ENCODE measurements at regions not wholly inside any gene's neighbourhood (a gene's known extent, or its start where the extent isn't known, plus 50 kb on each side); places are given as distances from the start of the nearest gene placed in this dataset.

DNA sequence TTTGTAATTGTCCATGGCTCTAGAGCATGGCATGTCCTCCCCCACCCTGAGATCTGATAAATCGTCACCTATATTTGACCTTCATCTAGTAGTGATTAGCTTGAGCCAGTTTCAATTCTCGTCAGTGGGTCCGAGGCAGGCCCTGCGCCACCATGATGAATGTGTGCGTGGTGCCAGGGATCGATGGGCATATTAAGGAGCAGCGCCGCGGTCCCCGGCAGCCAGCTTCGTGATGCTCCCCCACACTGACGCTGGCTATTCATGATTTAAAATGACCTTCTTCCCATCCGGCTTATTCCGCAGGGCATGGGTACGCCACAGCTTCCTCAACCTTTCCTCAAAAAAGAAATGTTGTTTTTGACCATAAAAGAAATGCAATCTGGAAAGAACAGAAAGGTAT, 68.0 kb downstream of the SLC25A47 start:
- ChIA-PET CTCF (interaction anchor here (0.9 to 18.7 kb wide), 6 partner anchors 9 to 266 kb away, joined by 3 to 497 read pairs (median 124); no protein-coding TSS in a partner anchor), POLR2A (no interaction called here)
- no peak for DNase-seq (ENCODE audit: low read depth, low spot score)
- H3K4me3 ChIP-seq (ENCODE audit: low read depth, low read length): no peak overlapping the region
- TF ChIP-seq, protein P1, sequence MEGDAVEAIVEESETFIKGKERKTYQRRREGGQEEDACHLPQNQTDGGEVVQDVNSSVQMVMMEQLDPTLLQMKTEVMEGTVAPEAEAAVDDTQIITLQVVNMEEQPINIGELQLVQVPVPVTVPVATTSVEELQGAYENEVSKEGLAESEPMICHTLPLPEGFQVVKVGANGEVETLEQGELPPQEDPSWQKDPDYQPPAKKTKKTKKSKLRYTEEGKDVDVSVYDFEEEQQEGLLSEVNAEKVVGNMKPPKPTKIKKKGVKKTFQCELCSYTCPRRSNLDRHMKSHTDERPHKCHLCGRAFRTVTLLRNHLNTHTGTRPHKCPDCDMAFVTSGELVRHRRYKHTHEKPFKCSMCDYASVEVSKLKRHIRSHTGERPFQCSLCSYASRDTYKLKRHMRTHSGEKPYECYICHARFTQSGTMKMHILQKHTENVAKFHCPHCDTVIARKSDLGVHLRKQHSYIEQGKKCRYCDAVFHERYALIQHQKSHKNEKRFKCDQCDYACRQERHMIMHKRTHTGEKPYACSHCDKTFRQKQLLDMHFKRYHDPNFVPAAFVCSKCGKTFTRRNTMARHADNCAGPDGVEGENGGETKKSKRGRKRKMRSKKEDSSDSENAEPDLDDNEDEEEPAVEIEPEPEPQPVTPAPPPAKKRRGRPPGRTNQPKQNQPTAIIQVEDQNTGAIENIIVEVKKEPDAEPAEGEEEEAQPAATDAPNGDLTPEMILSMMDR (IDR thresholded peaks at IDR 0.05; ENCODE audit: insufficient read depth, low read length, missing control alignments): no peak

DNA sequence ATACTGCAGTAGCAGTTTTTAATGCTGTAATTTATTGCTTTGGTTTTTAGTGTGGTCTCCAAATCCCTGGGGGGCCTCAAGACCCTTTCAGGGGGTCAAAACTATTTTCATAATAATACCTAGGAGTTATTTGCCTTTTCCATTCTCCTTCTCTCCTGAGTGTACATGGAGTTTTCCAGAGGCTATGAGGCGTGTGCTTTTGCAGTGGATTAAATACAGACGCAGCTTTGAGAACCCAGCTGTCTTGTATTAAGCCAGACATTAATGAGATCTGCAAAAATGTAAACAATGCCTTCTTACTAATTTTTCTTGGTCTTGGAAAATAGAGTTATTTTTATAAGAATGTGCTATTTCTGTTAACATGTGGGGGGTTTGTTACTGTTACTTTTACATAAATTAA, 68.6 kb downstream of the SLC25A47 start:
- CTCF ChIA-PET: interaction anchor here (0.9 to 18.7 kb wide), 6 partner anchors 8 to 266 kb away, joined by 3 to 497 read pairs (median 124); no protein-coding TSS in a partner anchor
- DNase-seq (ENCODE audit: low read depth, low spot score): peak; percentile 38

GRCh38 chr14:100392356-100392755, 69.2 kb downstream of the SLC25A47 start:
- DNase-seq (ENCODE audit: low read depth, low spot score): no peak
- POLR2A ChIA-PET: no interaction called here
- CTCF ChIA-PET: interaction anchor here (0.5 to 18.7 kb wide), 5 partner anchors 11 to 265 kb away, joined by 3 to 497 read pairs (median 130); no protein-coding TSS in a partner anchor
- TF ChIP-seq, protein P1 (IDR thresholded peaks at IDR 0.05; ENCODE audit: insufficient read depth, low read length, missing control alignments): no peak
- H3K4me3 ChIP-seq (ENCODE audit: low read depth, low read length): no peak overlapping the region; the same call in 1 of the 2 replicates

More for the DNA sequence above, 68.6 kb downstream of the SLC25A47 start:
- TF ChIP-seq, protein P1 (IDR thresholded peaks at IDR 0.05; ENCODE audit: insufficient read depth, low read length, missing control alignments): no peak
- POLR2A ChIA-PET: no interaction called here
- H3K4me3 ChIP-seq (ENCODE audit: low read depth, low read length): no peak overlapping the region

- ChIA-PET CTCF (interaction anchor here (0.6 to 18.7 kb wide), 5 partner anchors 12 to 264 kb away, joined by 3 to 497 read pairs (median 119); no protein-coding TSS in a partner anchor), POLR2A (no interaction called here)
- no peak for DNase-seq (ENCODE audit: low read depth, low spot score)
- H3K4me3 ChIP-seq (ENCODE audit: low read depth, low read length): no peak overlapping the region
- TF ChIP-seq, protein P1 (IDR thresholded peaks at IDR 0.05; ENCODE audit: insufficient read depth, low read length, missing control alignments): no peak
Measured at GRCh38 chr14:100393362-100393761, 70.2 kb downstream of the SLC25A47 start.

- DNase-seq (ENCODE audit: low read depth, low spot score): no peak
- ChIA-PET POLR2A (no interaction called here), CTCF (interaction anchor here (1.5 to 7.7 kb wide), 4 partner anchors 13 to 260 kb away, joined by 7 to 119 read pairs (median 10); no protein-coding TSS in a partner anchor)
- TF ChIP-seq, protein P1 (IDR thresholded peaks at IDR 0.05; ENCODE audit: insufficient read depth, low read length, missing control alignments): no peak
- no peak overlapping the region for H3K4me3 ChIP-seq (ENCODE audit: low read depth, low read length)
Measured at GRCh38 chr14:100393906-100394732, 71.0 kb downstream of the SLC25A47 start.
